Muscle of back (tissue), 3 donors: ENCODE measurements at regions not wholly inside any gene's neighbourhood (a gene's known extent, or its start where the extent isn't known, plus 50 kb on each side); places are given as distances from the start of the nearest gene placed in this dataset.
"Not testable (repeated sequence)": the region's sequence is repeated elsewhere in the genome, so short reads cannot be mapped to it uniquely, and the experiment has no call there.

Experiments used
- DNase-seq, 3 donors: peaks; one replicate each; pipeline versions ENCODE4 v3.0.0 to v3.0.0-alpha.2; 2013

GRCh38 chr7:94706996-94707740 is 51.2 kb upstream of the SGCE start:
- no peak for DNase-seq

DNA sequence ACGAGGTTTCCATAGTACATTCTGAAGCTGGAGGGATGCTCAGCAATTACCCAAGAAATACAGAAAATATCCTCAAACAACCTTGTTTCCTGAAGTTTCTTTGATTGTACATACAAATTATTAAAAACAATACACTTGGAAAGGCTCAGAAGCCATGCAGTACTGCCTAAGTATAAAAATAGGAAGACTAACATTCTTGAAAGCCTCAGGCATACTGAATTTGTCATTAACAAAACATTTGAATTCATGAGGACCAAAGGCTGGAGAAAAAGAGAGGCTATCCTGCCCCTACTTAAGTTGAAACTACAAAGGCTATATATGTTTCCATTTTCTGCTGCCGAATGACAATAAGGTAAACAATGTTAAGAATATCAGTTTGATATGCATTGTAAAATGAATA is 54.3 kb upstream of the SGCE start:
- no peak for DNase-seq

DNA sequence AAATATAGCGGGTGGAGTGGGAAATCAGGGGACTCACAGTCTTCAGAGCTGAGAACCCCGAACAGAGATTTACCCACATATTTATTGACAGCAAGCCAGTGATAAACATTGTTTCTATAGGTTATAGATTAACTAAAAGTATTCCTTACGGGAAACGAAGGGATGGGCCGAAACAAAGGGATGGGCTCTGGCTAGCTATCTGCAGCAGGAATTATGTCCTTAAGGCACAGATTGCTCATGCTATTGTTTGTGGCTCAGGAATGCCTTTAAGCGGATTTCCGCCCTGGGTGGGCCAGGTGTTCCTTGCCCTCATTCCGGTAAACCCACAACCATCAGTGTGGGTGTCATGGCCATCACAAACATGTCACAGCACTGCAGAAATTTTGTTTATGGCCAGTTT is 66.4 kb upstream of the SGCE start:
- not testable (repeated sequence) for DNase-seq

GRCh38 chr7:94728893-94729292 is 73.0 kb upstream of the SGCE start:
- not testable (repeated sequence) for DNase-seq

DNA sequence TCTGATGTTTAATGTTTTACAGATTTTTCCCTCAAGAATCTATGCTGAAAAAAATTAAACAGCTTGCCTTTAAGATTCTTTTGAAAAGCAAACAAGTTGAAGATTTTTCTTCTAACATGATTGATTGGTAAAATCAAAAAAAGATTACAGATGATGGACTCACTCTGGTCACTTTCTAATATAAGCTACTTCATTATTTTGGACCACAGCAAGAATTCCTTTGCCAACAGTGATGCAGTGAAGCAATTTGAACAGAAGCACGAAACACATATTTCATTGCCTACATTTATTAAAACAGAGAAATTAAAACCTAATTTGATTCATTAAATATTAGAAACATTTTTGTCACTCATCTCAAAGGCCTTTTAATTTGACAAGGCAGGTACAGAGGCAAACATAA is 82.1 kb upstream of the SGCE start:
- peak in 2 of 3 donors; percentile 26 to 36 for DNase-seq

DNA sequence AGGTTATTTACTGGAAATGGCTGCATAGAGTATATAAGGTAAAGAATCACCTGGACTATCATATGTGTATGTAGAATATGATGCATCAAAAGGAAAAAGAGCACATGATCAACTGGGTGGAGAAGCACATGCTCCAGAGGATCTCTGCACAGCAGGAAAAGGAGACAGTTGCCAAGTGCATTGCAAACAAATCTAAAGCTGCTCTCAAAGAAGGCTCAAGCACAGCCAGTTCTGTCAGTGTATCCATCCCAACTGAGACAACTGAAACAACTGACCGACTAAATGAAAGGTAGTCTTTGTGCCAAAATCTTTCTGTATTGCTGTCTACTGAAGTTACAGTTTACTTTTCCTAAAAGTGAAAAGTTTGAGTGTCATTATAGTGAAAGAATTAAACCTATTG is 83.2 kb upstream of the SGCE start:
- DNase-seq: peak; percentile 50 to 77 (median 55)

- no peak for DNase-seq
These were observed 84.6 kb upstream of the SGCE start for GRCh38 chr7:94740509-94740908.

DNA sequence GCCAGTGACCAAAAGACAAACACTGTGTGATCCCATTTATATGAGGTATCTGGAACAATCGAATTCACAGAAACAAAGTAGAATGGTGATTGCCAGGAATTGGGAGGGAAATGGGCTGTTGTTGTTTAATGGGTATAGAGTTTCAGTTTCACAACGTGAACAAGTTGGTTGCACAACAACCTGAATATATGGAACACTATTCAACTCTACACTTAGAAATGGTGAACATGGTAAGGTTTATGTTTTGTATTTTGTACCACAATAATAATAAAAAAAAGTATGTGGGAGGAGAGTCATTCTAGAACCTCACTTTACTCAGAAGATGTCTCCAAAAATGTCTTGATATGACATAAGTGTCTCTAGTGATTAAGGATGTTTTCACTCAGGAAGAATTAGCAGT is 85.2 kb upstream of the SGCE start:
- DNase-seq: no peak

GRCh38 chr7:94748376-94748775 is 92.4 kb upstream of the SGCE start:
- DNase-seq: no peak

DNA sequence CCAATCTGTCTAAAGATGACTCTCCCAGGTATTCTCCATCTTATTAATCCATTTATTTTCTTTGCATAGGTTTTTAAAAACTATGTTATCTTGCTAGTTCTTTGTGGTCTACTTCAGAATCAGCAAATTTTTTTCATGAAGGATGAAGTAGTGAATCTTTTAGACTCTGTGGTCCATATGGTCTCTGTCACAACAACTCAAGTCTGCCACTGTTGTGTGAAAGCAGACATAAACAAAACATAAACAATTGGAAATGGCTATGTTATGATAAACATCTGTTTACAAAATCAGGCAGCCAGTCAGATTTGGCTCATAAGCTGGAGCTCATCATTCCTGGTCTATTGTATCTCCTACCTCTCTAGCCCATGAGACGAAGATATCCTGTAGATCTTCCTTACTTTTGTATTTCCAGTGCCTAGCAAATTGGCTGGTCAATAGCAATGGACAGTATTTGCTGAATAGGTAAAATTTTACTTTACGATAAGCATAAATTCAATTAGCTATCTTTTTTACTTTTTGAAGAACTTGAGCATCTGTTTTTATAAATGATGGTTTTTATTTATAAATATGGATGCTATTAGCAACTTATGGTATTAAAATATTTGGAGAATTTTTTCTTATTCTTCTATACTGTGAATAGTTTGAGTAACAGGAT is 104.6 kb upstream of the SGCE start:
- DNase-seq: no peak

GRCh38 chr7:94761451-94761850 is 105.5 kb upstream of the SGCE start:
- DNase-seq: no peak

- DNase-seq: peak; percentile 88 to 96 (median 95)
These were observed 107.3 kb upstream of the SGCE start for GRCh38 chr7:94763268-94763667.

DNA sequence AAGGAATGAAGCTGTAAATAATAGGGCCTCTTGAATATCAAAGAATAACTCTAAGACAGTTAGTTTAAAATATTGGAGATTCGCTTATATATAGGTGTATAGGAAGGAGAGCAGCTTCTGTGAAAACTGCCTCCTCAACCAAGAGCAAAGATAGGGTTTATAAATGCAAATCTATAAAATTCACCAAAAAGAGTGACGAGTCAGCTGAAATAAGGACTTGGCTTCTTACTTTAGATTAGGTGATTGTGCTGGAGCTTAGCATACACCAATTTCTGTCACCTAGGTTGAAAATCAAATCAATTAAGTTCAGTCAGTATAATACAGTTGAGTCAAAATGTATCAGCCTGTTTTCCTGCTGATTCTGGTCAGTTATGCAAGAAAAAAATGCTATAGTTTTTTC is 113.8 kb upstream of the SGCE start:
- DNase-seq: no peak

DNA sequence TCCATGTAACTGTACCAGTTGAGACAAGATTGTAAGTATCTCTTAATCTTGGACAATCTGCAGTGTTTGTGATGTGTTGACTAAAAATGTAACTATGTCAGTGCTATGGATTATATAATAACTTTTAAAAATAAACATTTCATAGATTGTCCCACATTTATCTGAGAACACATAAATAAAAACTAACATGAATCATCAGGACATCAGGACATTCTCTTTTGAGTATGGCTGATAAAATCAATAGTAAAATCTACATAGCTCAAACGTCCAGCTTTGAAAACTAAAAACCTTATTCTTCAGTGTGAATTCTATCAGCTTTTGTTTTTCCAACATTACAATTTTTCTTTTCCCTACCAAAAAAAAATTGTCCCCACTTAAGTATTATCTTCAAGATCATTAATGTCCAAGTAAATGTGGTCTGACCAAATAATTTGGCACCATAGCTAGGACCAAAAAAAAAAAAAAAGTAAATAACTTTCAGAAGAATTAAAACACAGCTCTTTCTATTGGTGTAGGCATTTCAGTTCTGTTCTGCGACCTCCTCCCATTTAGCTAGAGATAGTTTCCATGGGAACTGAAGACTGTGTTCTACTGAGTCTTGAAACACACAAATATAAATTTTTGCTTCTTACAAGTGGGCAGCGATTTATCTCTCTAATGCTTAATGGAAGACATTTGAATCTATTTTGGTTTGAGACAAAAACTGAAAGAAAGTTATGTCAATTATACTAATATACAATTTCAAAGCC is 123.0 kb upstream of the SGCE start:
- DNase-seq: peak in 2 of 3 donors; percentile 33 to 49

DNA sequence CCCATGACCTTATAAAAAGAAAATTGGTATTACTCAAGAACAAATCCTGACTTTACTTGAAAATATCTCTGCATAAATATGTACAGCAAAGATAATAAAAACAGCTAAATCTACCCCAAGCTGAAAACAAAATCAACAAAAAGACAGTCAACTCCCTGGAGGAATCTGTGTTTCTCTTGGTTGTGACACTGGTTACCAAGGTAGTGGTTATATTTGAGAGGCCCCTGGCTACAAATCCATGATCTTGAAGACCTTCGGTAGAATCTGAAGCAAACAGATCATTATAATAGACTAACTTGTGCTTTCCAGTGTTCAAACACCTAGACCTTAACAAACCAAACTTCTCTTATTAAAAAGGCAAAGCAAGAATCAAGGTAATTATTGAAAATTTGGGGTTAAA is 123.9 kb upstream of the SGCE start:
- DNase-seq: peak in 1 of 3 donors; percentile 49

DNA sequence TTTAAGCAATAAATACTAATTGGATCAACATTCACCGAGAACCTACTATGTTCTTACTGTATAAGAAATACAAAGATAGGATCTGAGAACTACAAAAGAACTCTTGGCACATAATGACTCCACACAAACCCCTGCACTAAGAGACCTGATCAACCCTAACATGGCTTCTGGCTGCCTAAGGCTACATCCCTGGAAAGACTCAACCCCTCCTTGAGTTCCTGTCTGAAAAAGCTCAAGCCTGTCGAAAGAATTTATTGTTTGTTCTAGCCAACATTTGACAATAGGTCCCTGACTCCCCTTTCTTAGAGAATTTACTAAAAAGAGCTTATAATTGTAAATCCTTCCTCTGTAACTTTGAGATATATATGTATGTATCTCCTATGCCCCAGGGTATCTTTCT is 125.3 kb upstream of the SGCE start:
- peak in 1 of 3 donors; percentile 63 for DNase-seq

DNA sequence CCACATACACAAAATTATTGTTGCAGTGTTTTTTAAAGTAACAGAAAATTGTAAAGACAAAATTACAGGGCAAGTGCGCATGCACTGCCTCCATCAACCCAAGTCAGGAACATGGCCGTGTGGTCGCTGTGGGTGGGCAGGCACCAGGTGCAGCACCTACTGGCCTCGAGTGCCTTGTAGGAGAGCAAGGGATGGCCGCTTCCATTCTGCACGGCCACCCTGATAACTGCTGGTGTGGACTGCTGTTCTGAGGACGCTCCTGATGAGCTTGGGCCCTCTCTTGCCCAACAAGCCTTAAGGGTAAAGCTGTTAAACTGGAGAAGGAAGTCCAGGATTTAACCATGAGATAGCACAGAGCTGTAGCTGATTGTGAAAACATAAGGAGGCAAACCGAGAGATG is 124.6 kb upstream of the PPP1R9A start:
- DNase-seq: no peak

DNA sequence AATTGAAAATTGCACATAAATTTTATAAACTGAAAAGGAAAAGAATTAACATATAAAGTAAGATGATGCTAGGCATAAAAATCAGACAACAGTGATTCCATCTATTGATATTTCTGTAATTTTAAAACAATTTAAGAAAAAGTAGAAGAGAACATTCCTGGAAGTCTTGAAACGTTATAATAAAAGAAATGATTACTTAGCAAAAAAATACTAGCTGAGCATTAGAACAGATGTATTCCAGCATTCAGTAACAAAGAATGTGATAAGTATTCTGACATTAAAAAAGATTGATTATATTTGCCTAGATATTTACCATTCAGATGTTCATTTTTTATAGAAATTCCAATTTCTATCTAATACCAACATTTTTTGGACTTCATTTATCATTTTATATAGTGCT is 120.1 kb upstream of the PPP1R9A start:
- DNase-seq: no peak

- not testable (repeated sequence) for DNase-seq
These were observed 119.0 kb upstream of the PPP1R9A start for GRCh38 chr7:94788378-94788777.

DNA sequence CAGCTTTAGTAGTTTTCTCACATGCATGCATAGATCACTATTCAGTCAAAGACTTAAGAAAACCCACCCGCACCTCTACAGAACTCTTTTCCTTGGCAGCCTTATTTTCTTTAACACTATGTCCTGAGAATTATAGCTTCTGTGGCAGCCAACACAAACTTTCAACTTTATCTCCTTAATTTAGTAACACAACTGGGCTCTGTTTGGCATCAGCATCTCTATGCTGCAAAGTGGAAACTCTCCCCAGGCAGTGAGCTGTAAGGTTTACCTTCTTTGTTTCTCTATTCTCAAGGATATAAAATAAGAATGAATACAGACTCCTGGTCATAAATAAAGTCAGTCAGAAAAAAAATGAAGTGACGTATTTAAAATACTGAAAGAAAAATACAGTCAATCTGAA is 115.2 kb upstream of the PPP1R9A start:
- no peak for DNase-seq

GRCh38 chr7:94797404-94797803 is 110.0 kb upstream of the PPP1R9A start:
- not testable (repeated sequence) for DNase-seq

DNA sequence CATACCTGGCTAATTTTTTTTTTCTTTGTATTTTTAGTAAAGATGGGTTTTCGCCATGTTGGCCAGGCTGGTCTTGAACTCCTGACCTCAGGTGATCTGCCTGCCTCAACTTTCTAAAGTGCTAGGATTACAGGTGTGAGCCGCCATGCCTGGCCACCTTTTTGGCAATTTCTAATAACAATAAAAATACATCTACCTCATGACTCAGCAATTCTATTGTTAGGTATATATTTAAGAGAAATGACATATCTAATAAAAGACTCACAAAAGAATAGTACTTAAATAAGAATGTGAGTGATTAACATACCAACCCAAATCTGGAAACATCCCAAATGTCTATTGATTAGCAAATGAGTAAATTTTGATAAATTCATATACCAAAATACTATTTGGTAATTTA is 103.6 kb upstream of the PPP1R9A start:
- no peak for DNase-seq

DNA sequence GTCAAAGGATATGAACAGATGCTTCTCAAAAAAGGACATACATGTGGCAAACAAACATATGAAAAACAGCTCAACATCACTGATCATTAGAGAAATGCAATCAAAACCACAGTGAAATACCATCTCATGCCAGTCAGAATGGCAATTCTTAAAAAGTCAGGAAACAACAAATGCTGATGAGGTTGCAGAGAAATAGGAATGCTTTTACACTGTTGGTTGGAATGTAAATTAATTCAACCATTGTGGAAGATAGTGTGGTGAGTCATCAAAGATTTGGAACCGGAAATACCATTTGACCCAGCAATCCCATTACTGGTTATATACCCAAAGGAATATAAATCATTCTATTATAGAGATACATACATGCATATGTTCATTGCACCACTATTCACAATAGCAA is 98.7 kb upstream of the PPP1R9A start:
- DNase-seq: peak in 1 of 3 donors; percentile 16
